Activated effector memory CD4-positive, alpha-beta T cell treated with Interleukin-2 at 50 U/mL for 16 hours (primary cell): ENCODE measurements at regions not wholly inside any gene's neighbourhood (a gene's known extent, or its start where the extent isn't known, plus 50 kb on each side); places are given as distances from the start of the nearest gene placed in this dataset.
"Not testable (repeated sequence)": the region's sequence is repeated elsewhere in the genome, so short reads cannot be mapped to it uniquely, and the experiment has no call there.

Experiments used
- DNase-seq: peaks from one replicate; pipeline ENCODE4 v3.0.0-alpha.2; 2020

- no peak for DNase-seq
These were observed 105.0 kb upstream of the ALKAL2 start for GRCh38 chr2:392926-393280.

DNA sequence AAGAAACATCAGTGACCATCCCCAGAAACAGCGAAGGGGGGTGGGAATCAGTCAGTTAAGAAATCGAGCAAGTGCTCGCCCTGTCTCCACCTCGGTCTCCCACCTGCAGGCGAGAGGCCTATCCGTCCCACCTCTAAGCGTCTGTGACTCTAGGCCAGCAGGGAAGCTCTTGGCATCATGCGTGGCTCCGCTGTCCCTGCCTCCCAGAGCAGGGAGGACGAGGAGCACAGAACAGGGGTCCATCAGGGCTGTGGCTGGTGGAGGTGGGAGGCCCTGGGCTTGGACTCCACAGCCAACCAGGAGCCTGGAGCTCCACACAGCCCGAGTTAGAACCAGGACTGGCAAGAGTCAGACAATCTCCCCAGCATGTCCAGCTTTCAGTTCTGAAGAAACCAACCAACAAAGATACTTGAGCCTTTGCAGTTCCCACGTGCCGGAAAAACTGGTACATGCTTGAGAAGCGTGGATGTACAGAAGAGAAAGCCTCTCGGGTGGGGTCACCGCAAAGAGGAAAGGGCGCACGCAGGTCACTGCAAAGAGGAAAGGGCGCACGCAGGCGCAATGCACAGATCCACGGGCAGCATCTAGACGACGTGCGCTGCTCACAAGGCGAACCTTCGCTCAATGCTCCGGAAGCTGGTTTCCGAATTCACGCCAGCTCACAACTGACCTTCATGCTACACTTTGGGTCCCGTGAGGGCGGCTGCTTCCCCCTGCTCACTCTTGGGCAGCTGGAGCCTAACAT lies 104.5 kb upstream of the ALKAL2 start:
- no peak for DNase-seq

DNA sequence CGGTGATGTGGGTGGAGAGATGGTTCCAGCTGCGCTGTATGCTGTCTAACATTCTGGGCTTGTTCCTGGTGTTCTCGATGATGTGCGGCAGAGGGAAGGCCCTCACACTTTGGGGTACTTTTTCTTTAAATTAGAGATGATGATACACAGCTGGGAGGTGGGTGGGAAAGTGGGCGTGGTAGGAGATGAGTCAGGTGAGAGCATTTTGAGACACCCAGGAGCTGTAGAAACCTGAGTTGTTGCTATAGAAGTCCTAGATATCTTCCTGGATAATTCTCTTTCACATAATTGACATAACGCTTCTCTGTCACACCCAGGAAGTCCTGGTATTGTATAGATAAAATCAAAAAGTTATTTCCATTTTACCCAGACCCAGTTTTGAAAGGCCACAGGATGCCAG lies 103.8 kb upstream of the ALKAL2 start:
- no peak for DNase-seq

GRCh38 chr2:390959-391358 lies 103.1 kb upstream of the ALKAL2 start:
- no peak for DNase-seq

DNA sequence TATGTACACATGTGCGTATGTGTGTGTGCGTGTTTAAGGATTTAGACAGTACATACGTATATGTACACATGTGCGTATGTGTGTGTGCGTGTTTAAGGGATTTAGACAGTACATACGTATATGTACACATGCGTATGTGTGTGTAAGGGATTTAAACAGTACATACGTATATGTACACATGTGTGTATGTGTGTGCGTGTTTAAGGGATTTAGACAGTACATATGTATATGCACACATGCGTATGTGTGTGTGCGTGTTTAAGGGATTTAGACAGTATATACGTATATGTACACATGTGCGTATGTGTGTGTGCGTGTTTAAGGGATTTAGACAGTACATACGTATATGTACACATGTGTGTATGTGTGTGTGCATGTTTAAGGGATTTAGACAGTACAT lies 102.1 kb upstream of the ALKAL2 start:
- DNase-seq = not testable (repeated sequence)

- not testable (repeated sequence) for DNase-seq
These were observed 100.9 kb upstream of the ALKAL2 start for GRCh38 chr2:388752-389151.

DNA sequence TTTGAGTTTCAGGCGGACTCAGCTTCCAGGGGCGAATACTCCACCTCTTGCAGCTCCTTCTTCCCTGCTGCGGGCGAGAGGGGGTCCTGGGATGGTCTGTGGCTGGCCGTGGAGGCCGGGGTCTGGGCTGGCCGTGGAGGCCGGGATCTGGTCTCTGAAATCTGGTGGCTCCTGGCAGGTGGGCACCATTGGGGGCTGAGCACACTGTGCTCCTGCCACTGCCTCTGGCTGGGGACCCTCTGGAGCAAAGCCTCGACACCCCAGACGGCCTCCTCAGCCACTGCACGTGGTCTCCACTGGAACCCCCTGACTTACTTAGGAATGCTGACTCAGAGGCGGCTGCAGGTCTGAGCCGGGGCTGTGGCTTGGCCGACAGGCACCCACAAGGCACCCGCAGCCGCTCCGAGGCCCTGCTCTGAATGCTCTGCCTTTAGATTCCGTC lies 100.1 kb upstream of the ALKAL2 start:
- DNase-seq = no peak

GRCh38 chr2:386406-387103 lies 98.7 kb upstream of the ALKAL2 start:
- DNase-seq = no peak

DNA sequence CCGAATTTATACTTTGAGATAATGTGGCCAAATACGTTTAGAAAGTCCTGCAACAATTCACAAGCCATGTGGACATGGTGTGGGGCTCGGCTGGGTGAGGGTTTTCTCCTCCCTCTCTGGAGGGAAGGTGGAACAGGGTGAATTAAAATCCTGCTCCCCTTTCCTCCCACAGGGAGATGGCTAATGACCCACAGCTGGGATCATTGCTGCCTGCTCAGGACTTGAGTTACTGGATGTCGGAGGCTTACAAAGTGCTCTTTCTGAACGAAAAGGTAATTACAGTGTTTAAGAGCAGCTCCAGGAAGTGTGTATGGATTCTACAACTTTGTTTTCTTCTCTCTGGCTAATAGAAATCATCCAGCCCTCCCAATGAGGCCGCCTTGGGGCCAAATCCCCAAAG lies 97.9 kb upstream of the ALKAL2 start:
- no peak for DNase-seq

- DNase-seq = no peak
These were observed 97.2 kb upstream of the ALKAL2 start for GRCh38 chr2:385061-385460.

- no peak for DNase-seq
These were observed 96.0 kb upstream of the ALKAL2 start for GRCh38 chr2:383888-384287.

- DNase-seq = no peak
These were observed 95.3 kb upstream of the ALKAL2 start for GRCh38 chr2:383178-383577.

GRCh38 chr2:382728-383022 lies 94.8 kb upstream of the ALKAL2 start:
- DNase-seq = no peak

GRCh38 chr2:381941-382727 lies 94.2 kb upstream of the ALKAL2 start:
- no peak for DNase-seq

GRCh38 chr2:381181-381580 lies 93.3 kb upstream of the ALKAL2 start:
- DNase-seq = no peak

DNA sequence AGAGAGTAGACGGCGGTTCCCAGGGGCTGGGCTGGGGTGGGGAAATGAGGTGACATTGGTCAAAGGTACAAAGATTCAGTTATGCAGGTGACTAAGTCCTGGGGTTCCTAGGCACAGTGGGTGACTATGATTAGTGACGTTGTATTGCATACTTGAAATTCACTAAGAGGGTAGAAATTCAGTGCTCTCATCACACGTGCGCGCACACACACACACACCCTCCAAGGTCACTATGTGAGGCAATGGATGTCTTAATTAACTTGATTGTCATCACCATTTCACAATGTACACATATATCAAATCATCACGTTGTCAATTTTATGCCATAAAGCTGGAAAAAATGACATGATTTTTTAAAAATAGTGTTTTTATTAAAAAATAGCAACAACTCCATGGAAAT lies 92.9 kb upstream of the ALKAL2 start:
- DNase-seq = no peak

DNA sequence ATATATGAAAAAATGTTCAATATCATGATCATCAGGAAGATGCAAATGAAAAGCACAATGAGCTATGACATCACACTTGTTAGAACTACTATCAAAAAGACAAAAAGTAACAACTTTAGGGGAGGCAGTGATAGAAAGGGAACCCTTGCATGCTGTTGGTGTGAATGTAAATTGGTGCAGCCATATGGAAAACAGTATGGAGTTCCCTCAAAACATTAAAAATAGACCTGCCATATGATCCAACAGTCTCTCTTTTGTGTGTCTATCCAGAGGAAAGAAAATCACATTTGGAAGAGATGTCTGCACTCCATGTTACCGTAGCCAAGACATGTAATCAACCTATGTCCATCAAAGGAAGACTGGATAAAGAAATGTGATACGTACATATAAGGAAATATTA lies 92.3 kb upstream of the ALKAL2 start:
- no peak for DNase-seq

- no peak for DNase-seq
These were observed 91.9 kb upstream of the ALKAL2 start for GRCh38 chr2:379778-380177.

- no peak for DNase-seq
These were observed 90.5 kb upstream of the ALKAL2 start for GRCh38 chr2:378364-378763.

DNA sequence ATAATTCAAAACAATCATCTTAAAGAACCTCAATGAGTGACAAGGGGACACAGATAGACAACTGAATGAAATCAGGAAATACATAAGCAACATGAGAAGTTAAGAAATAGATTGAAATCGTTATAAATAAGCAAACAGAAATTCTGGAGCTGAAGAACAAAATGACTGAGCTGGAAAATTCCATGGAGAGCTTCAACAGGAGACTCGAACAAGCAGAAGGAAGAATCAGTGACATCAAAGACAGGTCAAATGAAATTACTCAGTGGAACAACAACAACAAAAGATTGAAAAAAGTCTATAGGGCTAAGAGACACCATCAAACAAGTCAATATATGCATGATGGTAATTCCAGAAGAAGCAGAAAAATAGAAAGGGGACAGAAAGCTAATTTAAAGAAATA lies 89.5 kb upstream of the ALKAL2 start:
- no peak for DNase-seq

GRCh38 chr2:375956-376307 lies 88.0 kb upstream of the ALKAL2 start:
- no peak for DNase-seq

DNA sequence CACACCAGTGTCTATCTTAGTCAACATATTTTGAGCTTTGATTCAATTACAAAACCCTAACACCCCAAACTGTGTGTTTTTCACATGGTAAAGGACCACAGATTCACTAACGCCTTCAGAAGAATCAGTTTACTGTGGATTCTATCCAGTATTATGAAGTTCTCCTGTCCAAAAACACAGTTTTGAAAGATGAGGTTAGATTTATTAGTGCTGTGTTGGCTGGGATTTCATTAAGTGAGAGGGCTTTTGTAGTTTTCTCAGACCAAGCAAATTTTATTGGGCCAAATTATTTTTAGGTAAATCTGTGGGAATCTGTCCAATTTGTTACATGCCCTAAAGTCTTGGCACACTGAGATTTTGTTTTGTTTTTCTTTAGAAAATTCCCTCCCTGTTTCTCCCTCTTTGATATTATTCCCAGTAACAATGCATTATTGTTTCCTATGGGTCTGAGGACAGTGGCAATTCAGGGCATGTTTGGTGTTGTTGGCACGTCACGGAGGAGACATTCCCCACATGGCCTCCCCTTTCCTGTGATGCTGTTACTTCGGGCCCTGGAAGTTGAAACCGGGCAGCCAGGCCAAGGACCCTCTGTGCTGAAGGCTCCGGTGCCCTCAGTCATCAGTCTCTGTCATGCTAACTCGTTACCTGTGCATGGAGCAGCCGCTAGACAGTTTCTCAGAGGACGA lies 87.5 kb upstream of the ALKAL2 start:
- no peak for DNase-seq

DNA sequence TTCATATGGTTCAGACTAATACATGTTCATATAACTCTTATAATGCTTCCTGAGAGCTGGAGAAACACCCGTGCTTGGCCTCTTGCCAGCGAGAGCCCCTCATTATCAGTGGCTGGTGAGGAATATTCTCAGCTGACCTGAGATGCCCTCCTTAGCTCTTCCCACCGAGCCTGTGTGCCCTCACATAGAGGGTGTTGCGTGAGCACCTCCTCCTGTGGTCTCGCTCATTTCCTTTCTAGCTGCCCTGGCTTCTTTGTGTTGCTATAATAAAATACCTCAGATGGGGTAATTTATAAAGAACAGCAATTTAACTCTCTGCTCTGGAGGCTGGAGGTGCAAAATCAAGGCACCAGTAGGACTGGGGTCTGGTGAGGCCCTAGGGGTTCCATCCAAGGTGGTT lies 80.5 kb upstream of the ALKAL2 start:
- no peak for DNase-seq

DNA sequence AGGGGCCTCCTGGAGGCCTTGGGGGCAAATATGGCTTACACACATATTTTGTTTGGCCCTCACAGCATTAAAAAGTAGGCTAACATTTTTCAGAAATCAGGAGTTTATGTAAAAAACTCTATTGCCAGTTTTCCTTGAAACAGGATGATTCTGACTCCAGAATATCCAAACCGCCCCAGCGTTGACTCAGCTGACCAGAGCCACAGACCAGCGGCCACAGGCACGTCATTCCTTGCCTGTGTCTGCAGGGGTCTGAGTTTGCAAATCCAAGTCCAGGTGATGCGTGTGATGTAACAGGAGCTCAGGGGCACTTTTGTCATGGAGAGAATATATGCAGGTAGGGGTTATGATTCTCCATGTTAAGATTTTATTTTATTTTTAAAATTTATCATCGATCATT lies 79.4 kb upstream of the ALKAL2 start:
- no peak for DNase-seq
